H9 (cell line): ENCODE measurements at regions not wholly inside any gene's neighbourhood (a gene's known extent, or its start where the extent isn't known, plus 50 kb on each side); places are given as distances from the start of the nearest gene placed in this dataset.

Experiments used
- DNase-seq: peaks from one replicate; pipeline ENCODE4 v3.0.0-alpha.2; 2017
- H2AFZ ChIP-seq: one replicate; pipeline ENCODE4 v1.6.1; 2013; ENCODE audit warnings: mild to moderate bottlenecking, low read length, control low read depth, moderate library complexity
- H2AK5ac ChIP-seq: 2 replicates; pipeline ENCODE4 v1.6.1; 2013; ENCODE audit warnings: low read length, control low read depth, mixed read lengths; ENCODE audit not compliant: insufficient read length
- H2BK120ac ChIP-seq: one replicate; pipeline ENCODE4 v1.6.1; 2013; ENCODE audit warnings: low read depth, mild to moderate bottlenecking, low read length, control low read depth, inconsistent platforms; ENCODE audit not compliant: poor library complexity, severe bottlenecking
- H2BK12ac ChIP-seq: 2 replicates; pipeline ENCODE4 v1.6.1; 2013; ENCODE audit warnings: low read length, control low read depth, mixed read lengths, low read depth; ENCODE audit not compliant: insufficient read length
- H2BK15ac ChIP-seq: 2 replicates; pipeline ENCODE4 v1.6.1; 2013; ENCODE audit warnings: low read depth, low read length, control low read depth
- H2BK20ac ChIP-seq: one replicate; pipeline ENCODE4 v1.6.1; 2013; ENCODE audit warnings: low read depth, mild to moderate bottlenecking, low read length, control low read depth, inconsistent platforms; ENCODE audit not compliant: poor library complexity, severe bottlenecking
- H2BK5ac ChIP-seq: 2 replicates; pipeline ENCODE4 v1.6.1; 2013; ENCODE audit warnings: low read length, control low read depth, mixed read lengths; ENCODE audit not compliant: insufficient read length
- H3K14ac ChIP-seq: 2 replicates; pipeline ENCODE4 v1.6.1; 2013; ENCODE audit warnings: low read length, control low read depth; ENCODE audit not compliant: insufficient read depth
- H3K18ac ChIP-seq: 2 replicates; pipeline ENCODE4 v1.6.1; 2013; ENCODE audit warnings: low read depth, mild to moderate bottlenecking, mixed read lengths, low read length, control low read depth; ENCODE audit not compliant: insufficient read length
- H3K23ac ChIP-seq: 2 replicates; pipeline ENCODE4 v1.6.1; 2013; ENCODE audit warnings: low read length, control low read depth, mixed read lengths, low read depth; ENCODE audit not compliant: insufficient read length
- H3K23me2 ChIP-seq: 2 replicates; pipeline ENCODE4 v1.6.1; 2013; ENCODE audit warnings: low read depth, mild to moderate bottlenecking, mixed read lengths, low read length, control low read depth; ENCODE audit not compliant: insufficient read length, poor library complexity, severe bottlenecking
- H3K27ac ChIP-seq: 2 replicates; pipeline ENCODE4 v1.5.1; 2013; ENCODE audit warnings: low read length, control low read depth, mixed read lengths, low read depth; ENCODE audit not compliant: insufficient read length
- H3K27me3 ChIP-seq: 2 replicates; pipeline ENCODE4 v1.6.1; 2013; ENCODE audit warnings: low read length, control low read depth, inconsistent platforms; ENCODE audit not compliant: insufficient read depth
- H3K4ac ChIP-seq: 2 replicates; pipeline ENCODE4 v1.6.1; 2013; ENCODE audit warnings: low read depth, mild to moderate bottlenecking, control low read depth, inconsistent platforms, low read length, moderate library complexity
- H3K4me1 ChIP-seq: 2 replicates; pipeline ENCODE4 v1.6.1; 2013; ENCODE audit warnings: low read length, control low read depth, inconsistent platforms; ENCODE audit not compliant: insufficient read depth
- H3K4me2 ChIP-seq: 2 replicates; pipeline ENCODE4 v1.6.1; 2013; ENCODE audit warnings: low read length, control low read depth, mixed read lengths; ENCODE audit not compliant: insufficient read length, insufficient read depth
- H3K56ac ChIP-seq: 2 replicates; pipeline ENCODE4 v1.6.1; 2013; ENCODE audit warnings: low read depth, mild to moderate bottlenecking, mixed read lengths, low read length, control low read depth; ENCODE audit not compliant: insufficient read length
- H3K79me1 ChIP-seq: 2 replicates; pipeline ENCODE4 v1.6.1; 2013; ENCODE audit warnings: low read depth, mild to moderate bottlenecking, moderate library complexity, low read length, control low read depth, inconsistent platforms; ENCODE audit not compliant: insufficient read depth, poor library complexity, severe bottlenecking
- H3K79me2 ChIP-seq: 2 replicates; pipeline ENCODE4 v1.6.1; 2013; ENCODE audit warnings: low read length, control low read depth, inconsistent platforms; ENCODE audit not compliant: insufficient read depth
- H3K9ac ChIP-seq: 2 replicates; pipeline ENCODE4 v1.6.1; 2013; ENCODE audit warnings: low read length, control low read depth, mixed read lengths; ENCODE audit not compliant: insufficient read length; ENCODE audit errors: extremely low read depth
- H3K9me3 ChIP-seq: one replicate; pipeline ENCODE4 v1.6.1; 2013; ENCODE audit warnings: low read depth, low read length, inconsistent platforms; ENCODE audit not compliant: control insufficient read depth
- H3T11ph ChIP-seq: one replicate; pipeline ENCODE4 v1.6.1; 2013; ENCODE audit warnings: mild to moderate bottlenecking, low read length, control low read depth, inconsistent platforms
- H4K20me1 ChIP-seq: one replicate; pipeline ENCODE4 v1.6.1; 2013; ENCODE audit not compliant: control insufficient read depth, insufficient read length, insufficient read depth
- H4K5ac ChIP-seq: 2 replicates; pipeline ENCODE4 v1.6.1; 2013; ENCODE audit warnings: low read depth, mild to moderate bottlenecking, mixed read lengths, low read length, control low read depth; ENCODE audit not compliant: insufficient read length
- H4K8ac ChIP-seq: replicated peaks from 2 replicates; pipeline ENCODE4 v1.6.1; 2013; ENCODE audit warnings: low read length, control low read depth, mixed read lengths, low read depth; ENCODE audit not compliant: insufficient read length
- H4K91ac ChIP-seq: 2 replicates; pipeline ENCODE4 v1.6.1; 2013; ENCODE audit warnings: low read depth, mild to moderate bottlenecking, moderate library complexity, mixed read lengths, low read length, control low read depth; ENCODE audit not compliant: insufficient read length
- H3K27ac Mint-ChIP-seq, 3 experiments: 2 replicates in 2 of 3; 3 replicates in 1 of 3; pipeline ENCODE4 v1.8.0; 2020 to 2021; ENCODE audit warnings: mixed read lengths in 3 of 3, mild to moderate bottlenecking in 1 of 3, moderate library complexity in 1 of 3
- H3K27me3 Mint-ChIP-seq: 2 replicates; pipeline ENCODE4 v1.8.0; 2021; ENCODE audit warnings: low read depth, mild to moderate bottlenecking, moderate library complexity, mixed read lengths
- H3K36me3 Mint-ChIP-seq, 3 experiments: 2 replicates in 2 of 3; 3 replicates in 1 of 3; pipeline ENCODE4 v1.8.0; 2020 to 2021; ENCODE audit warnings: low read depth in 3 of 3, mixed read lengths in 3 of 3; ENCODE audit not compliant: insufficient read depth in 1 of 3
- H3K4me1 Mint-ChIP-seq, 2 experiments: 2 replicates each; pipeline ENCODE4 v1.8.0; 2020; ENCODE audit warnings: mixed read lengths in 2 of 2
- H3K4me3 Mint-ChIP-seq, 2 experiments: 2 replicates in 1 of 2; 3 replicates in 1 of 2; pipeline ENCODE4 v1.8.0; 2020 to 2021; ENCODE audit warnings: mild to moderate bottlenecking in 2 of 2, mixed read lengths in 2 of 2, moderate library complexity in 1 of 2
- H3K9me3 Mint-ChIP-seq, 2 experiments: 2 replicates in 1 of 2; 3 replicates in 1 of 2; pipeline ENCODE4 v1.8.0; 2020; ENCODE audit warnings: mild to moderate bottlenecking in 2 of 2, mixed read lengths in 2 of 2, moderate library complexity in 1 of 2
- WGBS: extraction: QIAGEN DNeasy Blood & Tissue Kit; methylation state at CpG from one replicate; pipeline ENCODE4 v1.1.7; 2013; ENCODE audit warnings: missing lambda C conversion rate, low lambda C conversion rate, mixed read lengths; ENCODE audit not compliant: insufficient read length; ENCODE audit errors: extremely low coverage; 5-methylcytosine and 5-hydroxymethylcytosine counted together
- TF ChIP-seq, protein P1 (sequence below): fragments of 200-600 bp; sonication (generic); conservative IDR thresholded peaks from 3 replicates; pipeline ENCODE4 v1.8.0; 2021; ENCODE audit warnings: antibody characterized with exemption, mild to moderate bottlenecking

DNA sequence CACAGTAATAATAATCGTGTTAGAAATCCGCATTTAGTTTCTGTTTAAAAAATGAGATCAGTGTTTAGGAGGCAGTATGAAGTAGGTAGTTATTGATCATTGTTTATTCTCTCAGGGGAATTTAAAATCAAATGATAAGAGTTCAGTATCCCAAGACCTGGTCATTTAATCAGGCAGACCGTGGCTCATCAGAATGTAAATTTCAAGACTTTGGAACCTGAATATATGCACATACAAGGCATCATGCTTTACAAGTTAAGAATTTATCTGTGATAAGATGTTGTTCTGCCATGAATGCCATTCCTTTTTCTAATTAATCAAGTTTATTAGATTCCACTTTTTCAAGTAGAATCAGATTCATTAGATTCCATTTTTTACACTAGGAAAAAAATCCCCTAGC is 133.5 kb upstream of the MAOA start:
- H4K91ac ChIP-seq: no peak overlapping the region
- no peak overlapping the region for H2AFZ ChIP-seq
- peaks cover 8 to 10% of the 10 kb centered on the region in 2 experiments for H3K4me1 Mint-ChIP-seq
- no peaks in the 10 kb centered on the region for H3K79me2 ChIP-seq
- H4K5ac ChIP-seq: no peak overlapping the region
- no peak overlapping the region for H3K4ac ChIP-seq
- H3K9me3 Mint-ChIP-seq: peaks cover 0 to 30% of the 10 kb centered on the region in 2 experiments; a peak in 4 of 5 replicates
- H2BK5ac ChIP-seq: no peak overlapping the region
- H3K18ac ChIP-seq: no peak overlapping the region
- no peak overlapping the region for H2BK15ac ChIP-seq
- H3K27me3 Mint-ChIP-seq: no peaks in the 10 kb centered on the region; the same call in 1 of the 2 replicates
- no peak overlapping the region for H3K23ac ChIP-seq
- H2BK120ac ChIP-seq: no peak overlapping the region
- no peak for DNase-seq
- H3K27ac ChIP-seq: no peak overlapping the region
- no peak overlapping the region for H3K14ac ChIP-seq
- no peak overlapping the region for H2BK20ac ChIP-seq
- no peak overlapping the region for H3K56ac ChIP-seq
- H4K20me1 ChIP-seq: no peaks in the 10 kb centered on the region
- H3K36me3 Mint-ChIP-seq: no peaks in the 10 kb centered on the region
- no peaks in the 10 kb centered on the region for H3K27me3 ChIP-seq
- H3K9me3 ChIP-seq: no peaks in the 10 kb centered on the region
- H3K4me2 ChIP-seq: no peak overlapping the region
- H3K23me2 ChIP-seq: no peaks in the 10 kb centered on the region
- no peak overlapping the region for H3T11ph ChIP-seq
- H2AK5ac ChIP-seq: no peak overlapping the region
- H3K79me1 ChIP-seq: no peaks in the 10 kb centered on the region
- H3K9ac ChIP-seq: no peak overlapping the region
- WGBS: no CpG with 5 or more reads among the region's 3 CpGs
- no peak overlapping the region for H2BK12ac ChIP-seq
- H3K4me1 ChIP-seq: peaks cover 2% of the 10 kb centered on the region; the same call in 1 of the 2 replicates
- H3K27ac Mint-ChIP-seq: no peak overlapping the region
- TF ChIP-seq, protein P1, sequence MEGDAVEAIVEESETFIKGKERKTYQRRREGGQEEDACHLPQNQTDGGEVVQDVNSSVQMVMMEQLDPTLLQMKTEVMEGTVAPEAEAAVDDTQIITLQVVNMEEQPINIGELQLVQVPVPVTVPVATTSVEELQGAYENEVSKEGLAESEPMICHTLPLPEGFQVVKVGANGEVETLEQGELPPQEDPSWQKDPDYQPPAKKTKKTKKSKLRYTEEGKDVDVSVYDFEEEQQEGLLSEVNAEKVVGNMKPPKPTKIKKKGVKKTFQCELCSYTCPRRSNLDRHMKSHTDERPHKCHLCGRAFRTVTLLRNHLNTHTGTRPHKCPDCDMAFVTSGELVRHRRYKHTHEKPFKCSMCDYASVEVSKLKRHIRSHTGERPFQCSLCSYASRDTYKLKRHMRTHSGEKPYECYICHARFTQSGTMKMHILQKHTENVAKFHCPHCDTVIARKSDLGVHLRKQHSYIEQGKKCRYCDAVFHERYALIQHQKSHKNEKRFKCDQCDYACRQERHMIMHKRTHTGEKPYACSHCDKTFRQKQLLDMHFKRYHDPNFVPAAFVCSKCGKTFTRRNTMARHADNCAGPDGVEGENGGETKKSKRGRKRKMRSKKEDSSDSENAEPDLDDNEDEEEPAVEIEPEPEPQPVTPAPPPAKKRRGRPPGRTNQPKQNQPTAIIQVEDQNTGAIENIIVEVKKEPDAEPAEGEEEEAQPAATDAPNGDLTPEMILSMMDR: no peak
- no peak overlapping the region for H3K4me3 Mint-ChIP-seq
- no peak overlapping the region for H4K8ac ChIP-seq
